GM20000 (cell line): ENCODE measurements at regions not wholly inside any gene's neighbourhood (a gene's known extent, or its start where the extent isn't known, plus 50 kb on each side); places are given as distances from the start of the nearest gene placed in this dataset.

Experiments used
- DNase-seq: peaks from one replicate; pipeline ENCODE4 v3.0.0; 2012; ENCODE audit warnings: low spot score
- CTCF ChIP-seq: IDR thresholded peaks from 2 replicates; pipeline ENCODE4 v1.5.1; 2012; ENCODE audit warnings: mild to moderate bottlenecking, control low read depth; ENCODE audit errors: extremely low read depth, missing control alignments

- TF ChIP-seq CTCF: no peak
These were observed 372.4 kb downstream of the NXPE2 start for GRCh38 chr11:115050756-115051155.

GRCh38 chr11:115051938-115052590 is 373.7 kb downstream of the NXPE2 start:
- DNase-seq: no peak
- no peak for TF ChIP-seq CTCF

More at GRCh38 chr11:115050756-115051155, 372.4 kb downstream of the NXPE2 start:
- DNase-seq: no peak

GRCh38 chr11:115052601-115053000 is 374.3 kb downstream of the NXPE2 start:
- DNase-seq: no peak

GRCh38 chr11:115054570-115055538 is 376.5 kb downstream of the NXPE2 start:
- no peak for TF ChIP-seq CTCF
- DNase-seq: no peak

More at GRCh38 chr11:115052601-115053000, 374.3 kb downstream of the NXPE2 start:
- TF ChIP-seq CTCF: no peak

- DNase-seq: no peak
- no peak for TF ChIP-seq CTCF
These were observed 378.2 kb downstream of the NXPE2 start for GRCh38 chr11:115056514-115056913.

- TF ChIP-seq CTCF: no peak
- no peak for DNase-seq
These were observed 382.5 kb downstream of the NXPE2 start for GRCh38 chr11:115060840-115061239.

- TF ChIP-seq CTCF: no peak
- no peak for DNase-seq
These were observed 387.0 kb downstream of the NXPE2 start for GRCh38 chr11:115065314-115065713.
